HUES48 (cell line): ENCODE measurements at regions not wholly inside any gene's neighbourhood (a gene's known extent, or its start where the extent isn't known, plus 50 kb on each side); places are given as distances from the start of the nearest gene placed in this dataset.

Source experiments
- H3K27ac ChIP-seq: one replicate; pipeline ENCODE4 v1.7.0; 2013; ENCODE audit warnings: low read depth, low read length, inconsistent platforms
- H3K27me3 ChIP-seq: 2 replicates; pipeline ENCODE4 v1.6.1; 2013; ENCODE audit warnings: mild to moderate bottlenecking, low read length; ENCODE audit not compliant: control insufficient read depth, insufficient read depth
- H3K36me3 ChIP-seq: 2 replicates; pipeline ENCODE4 v1.6.1; 2013; ENCODE audit warnings: low read length; ENCODE audit not compliant: control insufficient read depth, insufficient read depth
- H3K4me1 ChIP-seq: 2 replicates; pipeline ENCODE4 v1.6.1; 2013; ENCODE audit warnings: mild to moderate bottlenecking, low read length; ENCODE audit not compliant: control insufficient read depth, insufficient read depth
- H3K4me3 ChIP-seq: 2 replicates; pipeline ENCODE4 v1.5.1; 2013; ENCODE audit warnings: mild to moderate bottlenecking, low read depth, low read length
- H3K9ac ChIP-seq: 2 replicates; pipeline ENCODE4 v1.6.1; 2013; ENCODE audit warnings: mild to moderate bottlenecking, low read depth, low read length, moderate library complexity
- H3K9me3 ChIP-seq: 2 replicates; pipeline ENCODE4 v1.6.1; 2013; ENCODE audit warnings: low read length; ENCODE audit not compliant: control insufficient read depth, insufficient read depth

- H3K36me3 ChIP-seq = no peaks in the 10 kb centered on the region
- H3K9me3 ChIP-seq = no peaks in the 10 kb centered on the region
- H3K27me3 ChIP-seq = no peaks in the 10 kb centered on the region
- no peaks in the 10 kb centered on the region for H3K4me1 ChIP-seq
- H3K9ac ChIP-seq = no peak overlapping the region
- H3K27ac ChIP-seq = no peak overlapping the region
- H3K4me3 ChIP-seq = no peak overlapping the region
These were observed 191.3 kb downstream of the FGFR2 start for GRCh38 chr10:121406823-121407545.

- Histone ChIP-seq H3K27ac (no peak overlapping the region), H3K4me3 (no peak overlapping the region), H3K9me3 (peaks cover 4% of the 10 kb centered on the region), H3K27me3 (no peaks in the 10 kb centered on the region), H3K9ac (no peak overlapping the region), H3K36me3 (no peaks in the 10 kb centered on the region), H3K4me1 (no peaks in the 10 kb centered on the region)
These were observed 188.7 kb downstream of the FGFR2 start for GRCh38 chr10:121409466-121410104.

GRCh38 chr10:121411004-121411403 is 187.2 kb downstream of the FGFR2 start:
- H3K4me3 ChIP-seq = no peak overlapping the region
- no peak overlapping the region for H3K27ac ChIP-seq
- no peak overlapping the region for H3K9ac ChIP-seq

GRCh38 chr10:121413951-121414350 is 184.3 kb downstream of the FGFR2 start:
- H3K4me1 ChIP-seq = no peaks in the 10 kb centered on the region
- no peak overlapping the region for H3K27ac ChIP-seq
- no peaks in the 10 kb centered on the region for H3K36me3 ChIP-seq
- peaks cover 4% of the 10 kb centered on the region for H3K9me3 ChIP-seq
- H3K9ac ChIP-seq = no peak overlapping the region
- H3K27me3 ChIP-seq = no peaks in the 10 kb centered on the region
- no peak overlapping the region for H3K4me3 ChIP-seq

More at GRCh38 chr10:121411004-121411403, 187.2 kb downstream of the FGFR2 start:
- H3K9me3 ChIP-seq = peaks cover 4% of the 10 kb centered on the region
- no peaks in the 10 kb centered on the region for H3K27me3 ChIP-seq
- no peaks in the 10 kb centered on the region for H3K36me3 ChIP-seq
- H3K4me1 ChIP-seq = no peaks in the 10 kb centered on the region

DNA sequence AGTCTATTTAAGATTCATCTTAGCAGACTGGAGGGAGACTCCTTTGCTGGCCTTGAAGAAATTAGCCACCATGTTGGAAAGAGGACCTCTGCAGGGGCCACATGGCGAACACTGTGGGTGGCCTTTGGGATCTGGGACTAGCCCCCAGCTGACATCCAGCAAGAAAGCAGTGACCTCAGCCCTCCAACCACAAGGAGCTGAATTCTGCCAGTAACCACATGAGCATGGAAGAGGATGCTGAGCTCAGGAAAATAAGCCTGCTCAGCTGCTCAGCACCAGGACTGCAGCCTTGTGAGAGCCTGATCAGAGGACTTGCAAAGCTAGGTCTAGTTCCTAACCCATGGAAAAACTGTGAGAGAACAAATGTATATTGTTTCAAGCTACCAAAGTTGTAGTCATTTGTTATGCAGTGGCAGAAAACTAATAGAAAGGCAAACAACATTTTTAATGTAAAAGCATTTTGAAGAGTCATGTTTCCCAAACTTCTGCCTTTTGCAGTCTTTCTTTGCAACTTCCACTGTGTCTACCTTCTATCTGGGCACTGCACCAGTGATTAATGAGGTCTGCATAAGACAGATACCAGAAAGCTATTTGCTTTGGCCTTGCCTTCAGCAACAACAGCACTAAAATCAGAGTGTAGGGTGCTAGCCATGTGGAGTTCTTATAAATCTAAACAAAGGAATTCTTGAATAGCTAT is 183.7 kb downstream of the FGFR2 start:
- Histone ChIP-seq H3K27ac (no peak overlapping the region), H3K36me3 (no peaks in the 10 kb centered on the region), H3K27me3 (no peaks in the 10 kb centered on the region), H3K9me3 (peaks cover 4% of the 10 kb centered on the region), H3K4me1 (no peaks in the 10 kb centered on the region), H3K9ac (no peak overlapping the region), H3K4me3 (no peak overlapping the region)

- Histone ChIP-seq H3K27me3 (no peaks in the 10 kb centered on the region), H3K4me1 (no peaks in the 10 kb centered on the region), H3K4me3 (no peak overlapping the region), H3K36me3 (no peaks in the 10 kb centered on the region), H3K27ac (no peak overlapping the region), H3K9me3 (peaks cover 4% of the 10 kb centered on the region), H3K9ac (no peak overlapping the region)
These were observed 183.2 kb downstream of the FGFR2 start for GRCh38 chr10:121415063-121415399.

GRCh38 chr10:121416071-121416470 is 182.2 kb downstream of the FGFR2 start:
- Histone ChIP-seq H3K4me1 (no peaks in the 10 kb centered on the region), H3K9me3 (peaks cover 4% of the 10 kb centered on the region), H3K4me3 (no peak overlapping the region), H3K27ac (no peak overlapping the region), H3K27me3 (no peaks in the 10 kb centered on the region), H3K36me3 (no peaks in the 10 kb centered on the region), H3K9ac (no peak overlapping the region)

- H3K27ac ChIP-seq = no peak overlapping the region
- peaks cover 4% of the 10 kb centered on the region for H3K9me3 ChIP-seq
- no peaks in the 10 kb centered on the region for H3K4me1 ChIP-seq
- no peaks in the 10 kb centered on the region for H3K27me3 ChIP-seq
- no peak overlapping the region for H3K4me3 ChIP-seq
- no peaks in the 10 kb centered on the region for H3K36me3 ChIP-seq
- H3K9ac ChIP-seq = no peak overlapping the region
These were observed 180.9 kb downstream of the FGFR2 start for GRCh38 chr10:121417298-121417697.

- H3K27ac ChIP-seq = no peak overlapping the region
These were observed 180.0 kb downstream of the FGFR2 start for GRCh38 chr10:121418126-121418777.

DNA sequence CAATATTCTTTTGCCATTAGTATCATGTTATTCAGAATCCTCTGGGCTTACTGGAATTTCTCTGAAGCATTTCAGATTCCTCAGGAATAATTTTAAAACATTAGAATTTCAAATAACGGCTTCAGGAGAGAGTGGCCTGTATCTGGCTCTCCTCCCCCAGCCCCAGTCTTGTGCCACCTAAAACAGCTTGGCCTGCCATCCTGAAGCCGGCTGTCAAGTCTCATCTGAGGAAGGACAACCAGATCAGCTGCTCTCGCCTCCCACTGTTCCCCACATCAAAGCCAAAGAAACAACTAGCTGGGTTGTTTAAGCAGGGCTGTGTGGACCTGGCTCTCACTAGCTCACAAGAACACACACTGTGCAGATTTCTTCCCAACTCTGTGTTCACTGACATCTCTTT is 178.2 kb downstream of the FGFR2 start:
- H3K27ac ChIP-seq = no peak overlapping the region

More at GRCh38 chr10:121418126-121418777, 180.0 kb downstream of the FGFR2 start:
- Histone ChIP-seq H3K4me3 (no peak overlapping the region), H3K27me3 (no peaks in the 10 kb centered on the region), H3K9ac (no peak overlapping the region), H3K9me3 (peaks cover 4% of the 10 kb centered on the region), H3K4me1 (no peaks in the 10 kb centered on the region), H3K36me3 (no peaks in the 10 kb centered on the region)

GRCh38 chr10:121422096-121422495 is 176.1 kb downstream of the FGFR2 start:
- Histone ChIP-seq H3K27ac (no peak overlapping the region), H3K4me1 (no peaks in the 10 kb centered on the region)

More for the DNA sequence above, 178.2 kb downstream of the FGFR2 start:
- H3K9ac ChIP-seq = no peak overlapping the region
- H3K4me3 ChIP-seq = no peak overlapping the region
- H3K9me3 ChIP-seq = no peaks in the 10 kb centered on the region
- no peaks in the 10 kb centered on the region for H3K36me3 ChIP-seq
- H3K4me1 ChIP-seq = no peaks in the 10 kb centered on the region
- no peaks in the 10 kb centered on the region for H3K27me3 ChIP-seq

More at GRCh38 chr10:121422096-121422495, 176.1 kb downstream of the FGFR2 start:
- no peak overlapping the region for H3K4me3 ChIP-seq
- no peaks in the 10 kb centered on the region for H3K36me3 ChIP-seq
- no peaks in the 10 kb centered on the region for H3K27me3 ChIP-seq
- H3K9ac ChIP-seq = no peak overlapping the region
- H3K9me3 ChIP-seq = no peaks in the 10 kb centered on the region
